Stimulated activated naive CD8-positive, alpha-beta T cell treated with anti-CD3 and anti-CD28 coated beads, Interleukin-15, amount 100 ng/mL, for 72 hours (primary cell): ENCODE measurements at regions not wholly inside any gene's neighbourhood (a gene's known extent, or its start where the extent isn't known, plus 50 kb on each side); places are given as distances from the start of the nearest gene placed in this dataset.

Source experiments
- ATAC-seq: fragments of 150-1000 bp; cut with Tn5 transposase; 2 replicates; pipeline ENCODE4 v1.10.0; 2021; ENCODE audit warnings: mild to moderate bottlenecking, moderate library complexity
- DNase-seq, 2 donors: peaks; one replicate each; pipeline ENCODE4 v3.0.0; 2021 to 2022
- H3K27ac Mint-ChIP-seq, 2 donors: one replicate each; pipeline ENCODE4 v1.8.0; 2022; ENCODE audit warnings: mild to moderate bottlenecking in 2 of 2, mixed read lengths in 2 of 2, moderate library complexity in 2 of 2
- H3K27me3 Mint-ChIP-seq: one replicate; pipeline ENCODE4 v1.8.0; 2022; ENCODE audit warnings: mixed read lengths
- H3K4me1 Mint-ChIP-seq: one replicate; pipeline ENCODE4 v1.8.0; 2022; ENCODE audit warnings: mild to moderate bottlenecking, mixed read lengths
- H3K4me3 Mint-ChIP-seq, 2 donors: one replicate each; pipeline ENCODE4 v1.8.0; 2022; ENCODE audit warnings: mild to moderate bottlenecking in 2 of 2, mixed read lengths in 2 of 2, moderate library complexity in 1 of 2
- H3K9me3 Mint-ChIP-seq, 2 donors: one replicate each; pipeline ENCODE4 v1.8.0; 2022; ENCODE audit warnings: mixed read lengths in 2 of 2

DNA sequence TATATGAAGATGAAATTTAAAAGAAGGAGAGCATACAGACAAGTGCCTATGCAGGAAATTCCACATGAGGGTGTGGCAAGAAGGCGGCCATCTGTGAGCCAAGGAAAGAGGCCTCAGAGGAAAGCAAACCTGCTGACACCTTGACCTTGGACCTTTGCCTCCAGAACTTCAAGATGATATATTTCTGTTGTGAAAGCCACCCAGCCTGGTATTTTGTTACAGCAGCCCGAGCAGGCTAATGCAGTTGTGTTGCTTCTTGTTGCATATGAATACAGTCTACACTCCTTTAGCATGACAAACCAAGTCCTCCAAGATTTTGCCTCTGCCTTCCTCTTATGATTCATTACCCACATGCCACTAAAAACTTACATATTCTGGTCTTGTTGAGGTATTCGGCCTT, 374.8 kb upstream of the TRIB2 start:
- ATAC-seq (no peak), DNase-seq (no peak)
- no peak overlapping the region for H3K27ac Mint-ChIP-seq
- H3K4me1 Mint-ChIP-seq: no peaks in the 10 kb centered on the region
- no peaks in the 10 kb centered on the region for H3K27me3 Mint-ChIP-seq
- peaks cover 12 to 20% of the 10 kb centered on the region in 2 donors for H3K9me3 Mint-ChIP-seq
- no peak overlapping the region for H3K4me3 Mint-ChIP-seq

DNA sequence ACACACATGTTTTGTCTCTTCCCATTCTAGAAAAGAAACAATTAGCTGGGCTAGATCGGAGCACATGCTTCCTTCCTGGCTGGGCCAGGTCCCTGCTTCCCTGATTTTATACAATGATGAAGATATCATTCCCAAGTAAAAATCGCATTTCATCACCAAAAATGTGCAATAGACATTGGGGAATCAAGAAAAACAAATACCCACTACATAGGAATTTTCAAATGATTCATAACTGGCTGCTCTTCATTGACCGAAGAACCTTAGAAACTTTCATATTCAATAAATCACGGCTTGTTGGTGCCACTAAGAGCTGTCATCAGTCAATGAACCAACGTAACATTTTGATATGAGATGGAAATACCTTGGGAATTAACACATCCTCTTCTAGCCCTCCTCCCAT, 373.6 kb upstream of the TRIB2 start:
- Mint-ChIP-seq H3K4me3 (no peak overlapping the region), H3K4me1 (no peaks in the 10 kb centered on the region), H3K27me3 (no peaks in the 10 kb centered on the region), H3K27ac (no peak overlapping the region), H3K9me3 (peaks cover 12 to 20% of the 10 kb centered on the region in 2 donors)
- DNase-seq: no peak
- ATAC-seq: no peak

DNA sequence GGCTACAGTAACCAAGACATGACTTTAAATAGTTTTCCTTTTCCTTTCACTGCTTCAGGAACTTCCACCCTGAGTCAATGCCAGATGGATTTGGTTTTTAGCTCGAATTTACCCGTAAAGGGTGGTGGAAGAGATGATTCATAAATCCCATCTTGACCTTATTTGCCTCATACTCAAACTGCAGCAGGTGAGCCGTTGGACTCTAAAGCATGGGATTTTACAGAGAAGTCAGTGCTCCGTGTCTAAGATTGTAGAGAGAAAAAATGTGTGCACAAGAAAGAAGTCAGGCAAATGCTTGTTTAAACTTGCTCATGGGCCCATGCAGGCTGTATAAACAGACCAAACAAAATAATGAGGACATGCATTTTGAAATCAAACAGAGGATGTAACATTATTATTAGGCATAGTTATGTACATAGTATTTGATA, 369.7 kb upstream of the TRIB2 start:
- no peak for ATAC-seq
- Mint-ChIP-seq H3K27ac (no peak overlapping the region), H3K9me3 (peaks cover 12 to 19% of the 10 kb centered on the region in 2 donors), H3K4me3 (no peak overlapping the region), H3K4me1 (no peaks in the 10 kb centered on the region), H3K27me3 (no peaks in the 10 kb centered on the region)
- DNase-seq: no peak

DNA sequence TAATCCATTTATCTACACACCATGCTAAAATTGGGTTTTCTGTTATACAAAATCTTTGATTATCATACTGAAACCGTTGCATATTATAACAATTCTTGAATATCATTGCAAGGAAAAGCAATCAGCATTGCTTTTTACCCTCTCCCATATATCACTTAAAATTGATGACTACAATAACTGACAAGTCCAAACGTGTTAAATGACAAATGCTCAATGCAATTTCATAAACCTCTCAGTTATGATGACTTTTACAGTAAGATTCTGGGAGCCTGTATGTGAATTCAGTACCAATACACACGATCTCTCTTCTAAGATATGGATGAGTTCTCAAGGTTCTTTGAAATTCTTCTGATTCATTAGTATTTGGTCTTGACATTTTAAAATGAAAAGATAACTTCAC, 368.5 kb upstream of the TRIB2 start:
- DNase-seq (no peak), ATAC-seq (no peak)
- Mint-ChIP-seq H3K27me3 (no peaks in the 10 kb centered on the region), H3K27ac (no peak overlapping the region), H3K4me1 (no peaks in the 10 kb centered on the region), H3K9me3 (peaks cover 5 to 10% of the 10 kb centered on the region in 2 donors), H3K4me3 (no peak overlapping the region)

DNA sequence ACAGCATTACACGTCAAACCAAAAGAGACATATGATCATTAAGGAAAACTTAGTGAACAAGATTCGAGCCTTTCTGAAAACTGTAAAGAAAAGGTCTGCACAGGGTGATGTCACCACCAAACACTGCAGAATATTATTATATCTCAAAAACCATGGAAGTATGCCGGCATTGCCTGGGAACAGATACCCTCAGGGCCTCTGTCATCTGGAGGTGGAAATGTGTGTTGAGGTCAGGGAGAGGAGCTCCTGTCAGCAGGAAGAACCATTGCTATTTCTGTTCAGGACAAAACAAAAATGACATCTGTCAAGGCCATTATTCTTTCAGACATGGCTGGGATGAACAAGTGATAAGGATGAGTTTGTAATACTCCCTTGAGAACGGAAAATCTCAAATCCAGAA, 365.9 kb upstream of the TRIB2 start:
- Mint-ChIP-seq H3K9me3 (no peaks in the 10 kb centered on the region), H3K4me3 (no peak overlapping the region), H3K4me1 (no peaks in the 10 kb centered on the region), H3K27me3 (no peaks in the 10 kb centered on the region), H3K27ac (peak overlapping the region; percentile 6 to 7)
- no peak for DNase-seq
- ATAC-seq: no peak

DNA sequence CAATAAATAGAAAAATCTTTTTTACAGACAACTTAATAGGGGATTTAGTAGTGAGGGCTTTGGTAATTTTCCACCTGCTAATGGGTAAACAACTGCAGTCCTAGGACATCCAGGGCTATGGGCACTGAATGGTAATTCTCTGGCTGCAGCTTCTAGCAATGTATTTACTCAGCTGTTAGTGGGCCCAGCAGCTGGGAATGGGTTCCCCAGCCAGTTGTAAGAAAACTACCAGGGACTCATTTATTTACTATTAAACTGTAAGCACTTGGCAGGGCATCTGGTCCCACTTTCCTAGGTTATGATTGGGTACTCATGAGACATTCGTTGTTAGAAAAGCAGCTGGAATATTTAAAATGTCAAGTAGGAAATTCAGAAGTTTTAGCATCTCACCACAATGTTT, 363.8 kb upstream of the TRIB2 start:
- no peak overlapping the region for H3K27ac Mint-ChIP-seq
- DNase-seq (no peak), ATAC-seq (no peak)
- no peaks in the 10 kb centered on the region for H3K27me3 Mint-ChIP-seq
- H3K4me3 Mint-ChIP-seq: no peak overlapping the region
- H3K4me1 Mint-ChIP-seq: no peaks in the 10 kb centered on the region
- H3K9me3 Mint-ChIP-seq: peaks cover 0 to 4% of the 10 kb centered on the region in 2 donors

DNA sequence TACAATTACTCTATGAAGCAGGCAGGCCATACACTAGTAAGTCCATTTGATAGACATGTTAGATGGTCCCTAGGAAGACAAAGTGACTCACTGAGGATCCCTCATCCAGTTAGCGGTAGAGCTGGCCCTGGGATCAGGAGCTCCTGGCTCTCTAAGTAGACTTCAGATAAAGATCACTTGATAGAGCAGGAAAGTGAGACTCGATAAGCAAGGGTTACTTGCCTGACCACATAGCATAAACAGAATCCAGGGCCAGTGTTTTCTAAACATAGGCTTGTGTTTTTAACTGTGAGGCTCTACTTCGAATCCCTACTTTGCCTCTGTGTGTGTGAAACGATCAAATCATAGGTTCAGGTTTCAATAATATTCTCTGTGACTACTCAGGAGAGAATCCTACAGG, 355.2 kb upstream of the TRIB2 start:
- no peaks in the 10 kb centered on the region for H3K27me3 Mint-ChIP-seq
- H3K4me1 Mint-ChIP-seq: no peaks in the 10 kb centered on the region
- H3K4me3 Mint-ChIP-seq: no peak overlapping the region

DNA sequence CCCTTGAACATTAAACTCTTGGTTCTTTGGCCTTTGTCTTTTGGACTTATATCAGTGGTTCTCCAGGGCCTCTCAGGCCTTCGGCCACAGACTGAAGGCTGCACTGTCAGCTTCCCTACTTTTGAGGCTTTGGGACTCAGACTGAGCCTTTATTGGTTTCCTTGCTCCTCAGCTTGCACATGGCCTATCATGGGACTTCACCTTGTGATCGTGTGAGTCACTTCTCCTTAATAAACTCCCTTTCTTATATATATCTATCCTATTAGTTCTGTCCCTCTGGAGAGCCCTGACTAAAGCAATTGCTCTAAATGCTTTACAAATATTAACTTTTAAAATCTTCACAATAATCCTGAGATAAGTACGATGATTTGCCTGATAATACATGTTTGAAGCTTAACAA, 353.6 kb upstream of the TRIB2 start:
- DNase-seq (no peak), ATAC-seq (no peak)
- no peak overlapping the region for H3K27ac Mint-ChIP-seq
- no peak overlapping the region for H3K4me3 Mint-ChIP-seq
- peaks cover 8% of the 10 kb centered on the region in 2 donors for H3K9me3 Mint-ChIP-seq
- no peaks in the 10 kb centered on the region for H3K27me3 Mint-ChIP-seq
- no peaks in the 10 kb centered on the region for H3K4me1 Mint-ChIP-seq

More for the DNA sequence above, 355.2 kb upstream of the TRIB2 start:
- Mint-ChIP-seq H3K9me3 (peaks cover under 1 to 2% of the 10 kb centered on the region in 2 donors), H3K27ac (no peak overlapping the region)
- DNase-seq: no peak
- no peak for ATAC-seq

DNA sequence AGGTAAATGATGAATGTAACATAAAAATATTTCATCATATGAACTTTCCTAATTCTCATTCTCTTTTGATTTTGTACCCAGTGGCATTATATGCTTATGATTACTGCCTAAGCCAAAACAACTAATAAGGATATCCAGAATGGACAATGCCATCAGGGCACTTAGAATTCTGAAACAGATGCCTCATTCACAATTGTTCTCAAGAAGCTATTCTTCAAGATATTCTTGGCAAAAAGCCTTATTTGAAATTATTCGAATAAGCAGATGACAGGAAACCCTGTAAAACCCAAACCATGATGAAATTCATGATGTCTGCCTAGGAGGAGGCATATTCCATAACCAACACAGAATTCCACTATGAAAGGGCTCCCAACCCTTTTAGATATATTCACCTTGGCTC, 353.2 kb upstream of the TRIB2 start:
- Mint-ChIP-seq H3K27ac (no peak overlapping the region), H3K4me3 (no peak overlapping the region)
- no peak for DNase-seq

DNA sequence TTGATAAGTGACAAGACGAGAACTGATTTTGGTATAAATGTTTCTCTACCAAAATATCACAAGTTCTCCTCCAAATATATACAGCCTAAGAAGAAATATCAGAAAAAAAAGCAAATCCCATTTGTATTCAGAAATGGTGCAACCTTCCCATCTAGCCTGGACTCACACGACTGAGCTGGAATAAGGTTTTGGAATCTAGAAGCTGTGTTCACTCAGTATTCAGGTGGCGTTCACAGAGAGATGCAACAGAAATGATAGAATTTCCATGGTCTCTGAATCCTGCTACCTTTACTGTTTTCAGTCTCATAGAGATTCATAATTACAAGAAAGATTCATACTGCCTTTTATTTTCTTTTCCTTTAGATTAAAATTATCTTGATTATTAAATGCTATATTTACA, 347.2 kb upstream of the TRIB2 start:
- no peak for DNase-seq
- H3K9me3 Mint-ChIP-seq: peaks cover 8% of the 10 kb centered on the region in 2 donors
- no peak for ATAC-seq
- H3K4me3 Mint-ChIP-seq: no peak overlapping the region
- no peak overlapping the region for H3K27ac Mint-ChIP-seq
- H3K27me3 Mint-ChIP-seq: peaks cover 6% of the 10 kb centered on the region
- H3K4me1 Mint-ChIP-seq: no peaks in the 10 kb centered on the region

More for the DNA sequence above, 353.2 kb upstream of the TRIB2 start:
- H3K27me3 Mint-ChIP-seq: no peaks in the 10 kb centered on the region
- no peak for ATAC-seq
- H3K4me1 Mint-ChIP-seq: no peaks in the 10 kb centered on the region
- peaks cover 8% of the 10 kb centered on the region in 2 donors for H3K9me3 Mint-ChIP-seq

DNA sequence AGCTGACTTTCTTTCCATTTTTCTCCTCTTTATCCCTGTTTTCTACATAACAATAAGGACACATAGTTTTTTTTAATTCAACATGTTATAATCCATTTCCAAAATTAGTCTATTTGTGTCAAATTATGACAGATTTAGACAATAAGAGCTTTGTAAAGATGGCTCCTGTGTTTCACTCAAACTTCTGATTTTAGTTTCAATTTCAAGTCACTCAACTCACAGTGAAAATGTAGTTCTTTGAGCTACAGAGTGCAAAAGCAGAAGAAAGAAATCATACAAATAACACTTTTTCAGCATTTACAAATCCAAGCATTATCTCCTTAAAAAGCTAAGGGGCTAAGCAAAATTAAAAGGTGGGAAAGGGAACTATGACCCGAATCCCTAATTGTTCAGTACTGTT, 340.7 kb upstream of the TRIB2 start:
- H3K4me3 Mint-ChIP-seq: no peak overlapping the region
- ATAC-seq (no peak), DNase-seq (no peak)
- H3K4me1 Mint-ChIP-seq: peaks cover 7% of the 10 kb centered on the region
- no peak overlapping the region for H3K27ac Mint-ChIP-seq
- H3K27me3 Mint-ChIP-seq: peaks cover 6% of the 10 kb centered on the region
- no peaks in the 10 kb centered on the region for H3K9me3 Mint-ChIP-seq

DNA sequence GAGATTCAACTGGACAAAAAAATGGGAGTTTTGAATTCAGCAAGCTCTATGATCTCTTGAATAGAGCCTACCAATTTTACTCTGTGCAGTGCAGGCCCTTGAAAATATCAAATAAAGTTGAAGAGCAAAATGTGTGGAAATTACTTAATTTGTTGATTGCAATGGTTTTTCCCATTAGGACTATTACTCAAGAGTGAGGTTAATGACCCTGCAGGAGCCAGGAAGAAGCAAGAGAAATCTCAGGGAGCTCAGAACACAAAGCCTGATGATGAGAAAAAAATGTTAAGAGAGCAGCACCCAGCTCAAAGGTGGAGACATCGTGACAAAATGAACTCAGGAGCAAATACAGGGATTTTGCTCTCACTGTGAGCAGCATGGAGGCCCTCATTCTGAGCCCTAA, 337.6 kb upstream of the TRIB2 start:
- Mint-ChIP-seq H3K9me3 (no peaks in the 10 kb centered on the region), H3K27ac (no peak overlapping the region), H3K4me1 (peaks cover 7% of the 10 kb centered on the region), H3K27me3 (no peaks in the 10 kb centered on the region), H3K4me3 (no peak overlapping the region)
- no peak for ATAC-seq
- DNase-seq: no peak

DNA sequence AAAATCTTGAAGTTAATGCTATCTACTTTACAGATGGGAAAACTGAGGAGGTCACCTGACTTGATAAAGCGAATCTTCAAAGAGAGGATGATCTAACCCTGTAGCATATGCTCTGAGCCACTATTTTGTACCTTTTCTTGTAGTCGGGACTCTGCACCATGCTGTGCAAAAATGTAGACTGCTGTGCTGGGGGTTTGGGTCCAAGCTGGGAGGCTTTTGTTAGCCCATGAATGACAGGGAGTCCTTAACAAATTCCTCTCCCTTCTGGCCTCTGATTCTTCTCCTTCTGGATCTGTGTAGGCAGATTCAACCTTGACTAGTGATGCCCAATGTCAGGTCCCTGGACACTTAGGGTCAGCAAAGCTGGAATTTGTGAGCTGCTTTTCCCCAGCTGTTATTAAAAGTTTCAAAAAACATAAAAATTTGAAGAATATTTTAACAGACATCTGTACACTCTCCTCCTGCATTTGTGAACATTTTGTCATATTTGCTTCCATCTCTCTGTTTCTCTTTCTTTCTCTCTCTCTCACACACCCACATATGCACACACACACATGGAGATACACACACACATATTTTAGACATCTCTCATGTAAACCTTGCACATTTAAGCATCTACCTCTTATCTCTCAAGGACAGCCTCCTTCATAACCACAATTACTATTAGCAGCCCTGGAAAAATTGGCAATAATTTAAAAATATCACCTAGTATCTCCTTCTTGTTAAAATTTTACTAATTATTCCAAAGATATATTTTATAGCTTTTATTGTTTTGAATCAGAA, 335.0 kb upstream of the TRIB2 start:
- Mint-ChIP-seq H3K9me3 (peaks cover 0 to 7% of the 10 kb centered on the region in 2 donors), H3K27me3 (no peaks in the 10 kb centered on the region), H3K4me1 (no peaks in the 10 kb centered on the region), H3K4me3 (no peak overlapping the region), H3K27ac (no peak overlapping the region)
- DNase-seq (no peak), ATAC-seq (no peak)

DNA sequence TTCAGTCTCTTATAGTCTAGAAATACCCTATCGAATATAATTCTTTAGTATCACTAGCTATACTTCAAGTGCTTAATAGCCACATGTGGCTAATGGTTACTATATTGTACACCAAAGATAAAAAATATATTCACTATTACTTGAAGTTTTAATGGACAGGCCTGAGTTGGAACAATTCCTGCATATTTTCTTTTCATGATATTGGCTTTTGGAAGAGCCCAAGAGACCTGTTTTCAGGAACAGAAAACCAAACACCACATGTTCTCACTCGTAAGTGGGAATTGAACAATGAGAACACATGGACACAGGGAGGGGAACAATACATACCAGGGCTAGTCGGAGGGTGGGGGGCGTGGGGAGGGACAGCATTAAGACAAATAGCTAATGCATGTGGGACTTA, 334.4 kb upstream of the TRIB2 start:
- H3K27me3 Mint-ChIP-seq: no peaks in the 10 kb centered on the region
- H3K4me3 Mint-ChIP-seq: no peak overlapping the region
- H3K4me1 Mint-ChIP-seq: no peaks in the 10 kb centered on the region
- no peak for DNase-seq
- H3K27ac Mint-ChIP-seq: no peak overlapping the region
- ATAC-seq: no peak
- H3K9me3 Mint-ChIP-seq: peaks cover 0 to 7% of the 10 kb centered on the region in 2 donors

DNA sequence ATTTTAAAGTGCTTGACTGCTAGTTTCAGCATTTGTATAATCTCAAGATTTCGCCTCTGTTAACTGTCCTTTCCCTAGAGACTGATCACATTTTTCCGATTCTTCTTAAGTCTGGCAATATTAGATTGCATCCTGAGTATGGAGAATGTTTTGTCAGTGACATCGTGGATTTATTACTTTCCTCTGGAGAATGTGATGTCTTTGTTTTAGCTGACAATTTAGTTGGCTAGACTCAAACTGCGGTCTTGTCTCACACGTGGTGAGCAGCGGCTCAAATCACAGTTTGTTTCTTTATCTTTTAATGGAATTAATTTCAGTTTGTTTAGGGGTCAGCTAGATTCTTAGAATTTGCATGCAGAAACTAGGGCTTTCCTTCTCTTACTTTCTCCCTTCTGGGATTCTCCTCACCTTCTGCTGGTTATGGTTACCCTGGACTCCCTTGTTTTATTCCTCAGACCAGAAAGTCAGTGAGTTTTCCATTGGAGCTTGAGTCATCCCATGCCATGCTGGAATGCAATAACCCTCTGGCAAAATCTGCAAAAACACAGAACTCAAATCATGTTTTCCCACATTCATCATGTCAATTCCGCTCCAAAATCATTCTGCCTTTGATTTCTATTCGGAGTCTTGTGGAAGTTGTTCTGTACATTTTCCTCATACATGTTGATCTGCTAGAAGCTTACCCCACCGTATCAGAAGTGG, 327.2 kb upstream of the TRIB2 start:
- DNase-seq: no peak
- no peak overlapping the region for H3K27ac Mint-ChIP-seq
- peaks cover 0 to 7% of the 10 kb centered on the region in 2 donors for H3K9me3 Mint-ChIP-seq
- H3K4me1 Mint-ChIP-seq: no peaks in the 10 kb centered on the region
- H3K27me3 Mint-ChIP-seq: peaks cover 16% of the 10 kb centered on the region
- ATAC-seq: no peak
- H3K4me3 Mint-ChIP-seq: no peak overlapping the region

DNA sequence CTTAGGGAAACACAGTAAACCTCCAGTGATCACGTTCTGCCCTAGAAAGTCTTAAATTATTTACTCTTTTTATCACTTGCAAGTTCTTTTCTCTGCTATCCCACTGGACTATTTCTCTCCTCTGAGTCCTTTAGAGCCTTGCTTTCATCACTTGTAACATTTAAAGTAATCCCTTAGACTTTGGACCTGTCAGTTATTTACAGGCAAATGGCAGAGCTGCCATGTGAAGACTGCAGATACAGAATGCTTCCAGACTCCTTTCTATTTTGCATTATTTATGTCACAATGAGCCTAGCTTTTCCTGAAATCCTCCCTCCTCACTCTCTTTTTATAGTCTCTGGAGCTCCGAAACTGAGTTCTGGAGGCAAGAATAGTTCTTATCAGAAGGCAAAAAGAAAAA, 325.6 kb upstream of the TRIB2 start:
- H3K27me3 Mint-ChIP-seq: peaks cover 16% of the 10 kb centered on the region
- no peak for ATAC-seq
- peaks cover 0 to 6% of the 10 kb centered on the region in 2 donors for H3K9me3 Mint-ChIP-seq
- H3K4me1 Mint-ChIP-seq: no peaks in the 10 kb centered on the region
- H3K4me3 Mint-ChIP-seq: no peak overlapping the region
- DNase-seq: no peak
- H3K27ac Mint-ChIP-seq: no peak overlapping the region
